ENCODE measurements at regions not wholly inside any gene's neighbourhood (a gene's known extent, or its start where the extent isn't known, plus 50 kb on each side); places are given as distances from the start of the nearest gene placed in this dataset.

GRCh38 chr1:112111734-112112133 is 122.3 kb upstream of the KCND3 start:
- CTCF ChIA-PET, result no interaction called here
- POLR2A ChIA-PET, result no interaction called here
- Histone ChIP-seq H3K4me1 (ENCODE audit: control insufficient read depth, insufficient read depth, low read length) (no peaks in the 10 kb centered on the region), H3K27ac (ENCODE audit: extremely low read depth, low read depth, low read length) (no peak overlapping the region), H3K9me3 (ENCODE audit: control insufficient read depth, insufficient read depth, low read depth, low read length) (no peaks in the 10 kb centered on the region), H3K36me3 (ENCODE audit: control insufficient read depth in 2 of 2, insufficient read depth in 1 of 2, low read length in 2 of 2) (no peaks in the 10 kb centered on the region), H3K4me3 (ENCODE audit: low read depth, low read length) (no peak overlapping the region)
- TF ChIP-seq ZBTB1 (tag by site-specific recombination; IDR thresholded peaks at IDR 0.05) (no peak), BCL11B (tag by site-specific recombination; IDR thresholded peaks at IDR 0.05; ENCODE audit: low read depth) (no peak), ZNF311 (tag by site-specific recombination; IDR thresholded peaks at IDR 0.05; ENCODE audit: borderline replicate concordance) (no peak), ZNF76 (tag by site-specific recombination; IDR thresholded peaks at IDR 0.05; ENCODE audit: borderline replicate concordance, low read depth) (no peak), GLI2 (tag by site-specific recombination; IDR thresholded peaks at IDR 0.05; ENCODE audit: borderline replicate concordance, low read depth) (no peak), ZSCAN30 (tag by site-specific recombination; IDR thresholded peaks at IDR 0.05) (no peak), KLF8 (tag by site-specific recombination; IDR thresholded peaks at IDR 0.05) (no peak), ZNF302 (tag by site-specific recombination; IDR thresholded peaks at IDR 0.05; ENCODE audit: low read depth) (no peak), MYNN (tag by site-specific recombination; IDR thresholded peaks at IDR 0.05; ENCODE audit: borderline replicate concordance) (no peak), ZNF366 (tag by site-specific recombination; conservative IDR thresholded peaks at IDR 0.05) (no peak), ZNF341 (tag by site-specific recombination; IDR thresholded peaks at IDR 0.05; ENCODE audit: low read depth) (no peak), ZFP69B (tag by site-specific recombination; IDR thresholded peaks at IDR 0.05) (no peak), REPIN1 (tag by site-specific recombination; IDR thresholded peaks at IDR 0.05; ENCODE audit: low read depth) (no peak), ZNF48 (tag by site-specific recombination; IDR thresholded peaks at IDR 0.05) (no peak), ZNF692 (tag by site-specific recombination; IDR thresholded peaks at IDR 0.05) (no peak), ZNF629 (tag by site-specific recombination; IDR thresholded peaks at IDR 0.05) (no peak), ZNF416 (tag by site-specific recombination; IDR thresholded peaks at IDR 0.05) (no peak)
- TF ChIP-seq, protein P1, sequence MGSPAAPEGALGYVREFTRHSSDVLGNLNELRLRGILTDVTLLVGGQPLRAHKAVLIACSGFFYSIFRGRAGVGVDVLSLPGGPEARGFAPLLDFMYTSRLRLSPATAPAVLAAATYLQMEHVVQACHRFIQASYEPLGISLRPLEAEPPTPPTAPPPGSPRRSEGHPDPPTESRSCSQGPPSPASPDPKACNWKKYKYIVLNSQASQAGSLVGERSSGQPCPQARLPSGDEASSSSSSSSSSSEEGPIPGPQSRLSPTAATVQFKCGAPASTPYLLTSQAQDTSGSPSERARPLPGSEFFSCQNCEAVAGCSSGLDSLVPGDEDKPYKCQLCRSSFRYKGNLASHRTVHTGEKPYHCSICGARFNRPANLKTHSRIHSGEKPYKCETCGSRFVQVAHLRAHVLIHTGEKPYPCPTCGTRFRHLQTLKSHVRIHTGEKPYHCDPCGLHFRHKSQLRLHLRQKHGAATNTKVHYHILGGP (tag by site-specific recombination; IDR thresholded peaks at IDR 0.05), result no peak
- TF ChIP-seq, protein P2, sequence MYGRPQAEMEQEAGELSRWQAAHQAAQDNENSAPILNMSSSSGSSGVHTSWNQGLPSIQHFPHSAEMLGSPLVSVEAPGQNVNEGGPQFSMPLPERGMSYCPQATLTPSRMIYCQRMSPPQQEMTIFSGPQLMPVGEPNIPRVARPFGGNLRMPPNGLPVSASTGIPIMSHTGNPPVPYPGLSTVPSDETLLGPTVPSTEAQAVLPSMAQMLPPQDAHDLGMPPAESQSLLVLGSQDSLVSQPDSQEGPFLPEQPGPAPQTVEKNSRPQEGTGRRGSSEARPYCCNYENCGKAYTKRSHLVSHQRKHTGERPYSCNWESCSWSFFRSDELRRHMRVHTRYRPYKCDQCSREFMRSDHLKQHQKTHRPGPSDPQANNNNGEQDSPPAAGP (tag by site-specific recombination; IDR thresholded peaks at IDR 0.05), result no peak
- TF ChIP-seq, protein P3, sequence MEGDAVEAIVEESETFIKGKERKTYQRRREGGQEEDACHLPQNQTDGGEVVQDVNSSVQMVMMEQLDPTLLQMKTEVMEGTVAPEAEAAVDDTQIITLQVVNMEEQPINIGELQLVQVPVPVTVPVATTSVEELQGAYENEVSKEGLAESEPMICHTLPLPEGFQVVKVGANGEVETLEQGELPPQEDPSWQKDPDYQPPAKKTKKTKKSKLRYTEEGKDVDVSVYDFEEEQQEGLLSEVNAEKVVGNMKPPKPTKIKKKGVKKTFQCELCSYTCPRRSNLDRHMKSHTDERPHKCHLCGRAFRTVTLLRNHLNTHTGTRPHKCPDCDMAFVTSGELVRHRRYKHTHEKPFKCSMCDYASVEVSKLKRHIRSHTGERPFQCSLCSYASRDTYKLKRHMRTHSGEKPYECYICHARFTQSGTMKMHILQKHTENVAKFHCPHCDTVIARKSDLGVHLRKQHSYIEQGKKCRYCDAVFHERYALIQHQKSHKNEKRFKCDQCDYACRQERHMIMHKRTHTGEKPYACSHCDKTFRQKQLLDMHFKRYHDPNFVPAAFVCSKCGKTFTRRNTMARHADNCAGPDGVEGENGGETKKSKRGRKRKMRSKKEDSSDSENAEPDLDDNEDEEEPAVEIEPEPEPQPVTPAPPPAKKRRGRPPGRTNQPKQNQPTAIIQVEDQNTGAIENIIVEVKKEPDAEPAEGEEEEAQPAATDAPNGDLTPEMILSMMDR (tag by site-specific recombination; IDR thresholded peaks at IDR 0.05), result no peak

- CTCF ChIA-PET, result no interaction called here
- POLR2A ChIA-PET, result no interaction called here
- H3K4me3 ChIP-seq (ENCODE audit: low read depth, low read length), result no peak overlapping the region
- no peaks in the 10 kb centered on the region for H3K36me3 ChIP-seq (ENCODE audit: control insufficient read depth in 2 of 2, insufficient read depth in 1 of 2, low read length in 2 of 2)
- H3K4me1 ChIP-seq (ENCODE audit: control insufficient read depth, insufficient read depth, low read length), result no peaks in the 10 kb centered on the region
- no peak overlapping the region for H3K27ac ChIP-seq (ENCODE audit: extremely low read depth, low read depth, low read length)
- no peaks in the 10 kb centered on the region for H3K9me3 ChIP-seq (ENCODE audit: control insufficient read depth, insufficient read depth, low read depth, low read length)
- TF ChIP-seq GFI1B (tag by site-specific recombination; IDR thresholded peaks at IDR 0.05) (no peak), ZBTB7A (tag by site-specific recombination; IDR thresholded peaks at IDR 0.05; ENCODE audit: low read depth) (no peak), ZNF274 (IDR thresholded peaks at IDR 0.05; ENCODE audit: low read length) (no peak), ZNF274 (tag by site-specific recombination; IDR thresholded peaks at IDR 0.05; ENCODE audit: borderline replicate concordance) (no peak), PRDM4 (tag by site-specific recombination; IDR thresholded peaks at IDR 0.05) (no peak), ZNF621 (tag by site-specific recombination; IDR thresholded peaks at IDR 0.05) (no peak), MZF1 (tag by site-specific recombination; IDR thresholded peaks at IDR 0.05; ENCODE audit: borderline replicate concordance) (no peak), ZXDB (tag by site-specific recombination; IDR thresholded peaks at IDR 0.05) (no peak)
These were observed 125.1 kb upstream of the KCND3 start for GRCh38 chr1:112114540-112114939.

Measured in HEK293 (cell line).